ENCODE measurements at regions not wholly inside any gene's neighbourhood (a gene's known extent, or its start where the extent isn't known, plus 50 kb on each side); places are given as distances from the start of the nearest gene placed in this dataset.

- no peak for TF ChIP-seq CTCF (conservative IDR thresholded peaks at IDR 0.05; ENCODE audit: low read length)
- no peak for TF ChIP-seq EZH2phosphoT487 (IDR thresholded peaks at IDR 0.05; ENCODE audit: borderline replicate concordance)
Observed at GRCh38 chr4:19544446-19545125, 707.1 kb upstream of the SLIT2 start.

All from Loucy (cell line).